ENCODE measurements at regions not wholly inside any gene's neighbourhood (a gene's known extent, or its start where the extent isn't known, plus 50 kb on each side); places are given as distances from the start of the nearest gene placed in this dataset.

DNA sequence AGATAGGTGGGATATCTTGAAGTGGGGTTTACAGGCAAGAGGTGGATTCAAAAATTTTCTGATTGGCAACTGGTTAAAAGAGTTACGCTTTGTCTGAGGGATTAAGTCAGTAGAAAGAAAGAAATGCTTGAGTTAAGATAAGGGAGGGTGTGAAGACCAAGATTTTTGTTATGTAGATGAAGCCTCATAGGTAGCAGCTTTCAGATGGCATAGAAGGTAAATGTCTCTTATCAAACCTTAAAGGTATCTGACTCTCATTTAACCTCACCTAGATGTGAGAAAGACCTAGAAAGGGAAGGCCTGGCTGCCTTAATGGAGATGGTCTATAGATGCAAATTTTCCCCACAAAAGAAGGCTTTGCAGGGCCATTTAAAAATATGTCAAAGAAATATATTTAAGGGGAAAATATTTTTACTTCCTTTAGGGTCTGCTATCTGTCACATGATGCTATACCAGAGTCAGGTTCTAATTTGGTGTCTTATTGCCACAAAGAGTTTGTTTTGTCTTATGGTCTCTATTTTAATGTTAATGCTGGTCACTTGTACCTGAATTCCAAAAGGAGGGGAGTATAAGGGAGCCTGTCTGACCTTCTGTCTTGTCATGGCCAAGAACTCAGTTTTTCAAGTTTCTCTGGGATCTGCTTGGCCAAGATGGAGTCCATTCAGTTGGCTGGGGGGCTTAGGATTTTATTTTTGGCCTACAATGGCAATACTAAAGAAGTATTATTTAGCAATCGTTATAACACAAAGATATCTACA is 699.1 kb upstream of the AMOT start:
- TF ChIP-seq, protein P1, sequence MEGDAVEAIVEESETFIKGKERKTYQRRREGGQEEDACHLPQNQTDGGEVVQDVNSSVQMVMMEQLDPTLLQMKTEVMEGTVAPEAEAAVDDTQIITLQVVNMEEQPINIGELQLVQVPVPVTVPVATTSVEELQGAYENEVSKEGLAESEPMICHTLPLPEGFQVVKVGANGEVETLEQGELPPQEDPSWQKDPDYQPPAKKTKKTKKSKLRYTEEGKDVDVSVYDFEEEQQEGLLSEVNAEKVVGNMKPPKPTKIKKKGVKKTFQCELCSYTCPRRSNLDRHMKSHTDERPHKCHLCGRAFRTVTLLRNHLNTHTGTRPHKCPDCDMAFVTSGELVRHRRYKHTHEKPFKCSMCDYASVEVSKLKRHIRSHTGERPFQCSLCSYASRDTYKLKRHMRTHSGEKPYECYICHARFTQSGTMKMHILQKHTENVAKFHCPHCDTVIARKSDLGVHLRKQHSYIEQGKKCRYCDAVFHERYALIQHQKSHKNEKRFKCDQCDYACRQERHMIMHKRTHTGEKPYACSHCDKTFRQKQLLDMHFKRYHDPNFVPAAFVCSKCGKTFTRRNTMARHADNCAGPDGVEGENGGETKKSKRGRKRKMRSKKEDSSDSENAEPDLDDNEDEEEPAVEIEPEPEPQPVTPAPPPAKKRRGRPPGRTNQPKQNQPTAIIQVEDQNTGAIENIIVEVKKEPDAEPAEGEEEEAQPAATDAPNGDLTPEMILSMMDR (IDR thresholded peaks at IDR 0.05) = no peak

- TF ChIP-seq, protein P1 (IDR thresholded peaks at IDR 0.05) = no peak
These were observed 688.9 kb upstream of the AMOT start for GRCh38 chrX:113529426-113530013.

- TF ChIP-seq, protein P1 (IDR thresholded peaks at IDR 0.05) = no peak
These were observed 682.2 kb upstream of the AMOT start for GRCh38 chrX:113522814-113523213.

GRCh38 chrX:113514906-113515305 is 674.3 kb upstream of the AMOT start:
- TF ChIP-seq, protein P1 (IDR thresholded peaks at IDR 0.05) = no peak

GRCh38 chrX:113512700-113513395 is 672.2 kb upstream of the AMOT start:
- TF ChIP-seq, protein P1 (IDR thresholded peaks at IDR 0.05) = no peak

DNA sequence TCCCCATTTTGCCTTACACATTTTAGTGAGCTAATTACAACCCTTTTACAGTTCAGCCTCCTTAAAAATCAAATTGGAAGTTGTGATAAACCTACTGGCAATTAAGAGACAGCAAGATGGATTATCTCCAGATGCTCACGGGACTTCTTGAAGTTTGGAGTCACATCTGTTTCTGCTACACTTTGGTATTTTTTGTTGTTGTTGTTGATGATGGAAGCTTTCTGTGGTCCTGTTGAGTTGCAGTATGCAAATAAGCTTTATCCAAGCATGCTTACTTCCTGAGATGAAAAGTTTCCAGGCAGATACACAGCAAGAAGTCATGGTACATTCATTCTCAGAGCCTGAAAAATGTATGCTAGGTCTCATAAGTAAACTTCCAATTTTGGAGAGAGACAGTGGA is 670.0 kb upstream of the AMOT start:
- TF ChIP-seq, protein P1 (IDR thresholded peaks at IDR 0.05) = no peak

GRCh38 chrX:113492895-113493294 is 652.3 kb upstream of the AMOT start:
- TF ChIP-seq, protein P1 (IDR thresholded peaks at IDR 0.05) = no peak
